ENCODE measurements at regions not wholly inside any gene's neighbourhood (a gene's known extent, or its start where the extent isn't known, plus 50 kb on each side); places are given as distances from the start of the nearest gene placed in this dataset.

- Mint-ChIP-seq H3K27me3 (ENCODE audit: insufficient read depth) (peaks cover 7% of the 10 kb centered on the region), H3K4me1 (ENCODE audit: low read depth) (no peaks in the 10 kb centered on the region), H3K27ac (no peak overlapping the region), H3K9me3 (no peaks in the 10 kb centered on the region), H3K4me3 (no peak overlapping the region), H3K36me3 (ENCODE audit: low read depth) (no peaks in the 10 kb centered on the region)
- intact Hi-C loops (cut with micrococcal nuclease), result no loop called here
- DNase-seq (ENCODE audit: low spot score), result no peak
Observed at GRCh38 chr9:32331240-32331639, 53.2 kb upstream of the ACO1 start.

DNA sequence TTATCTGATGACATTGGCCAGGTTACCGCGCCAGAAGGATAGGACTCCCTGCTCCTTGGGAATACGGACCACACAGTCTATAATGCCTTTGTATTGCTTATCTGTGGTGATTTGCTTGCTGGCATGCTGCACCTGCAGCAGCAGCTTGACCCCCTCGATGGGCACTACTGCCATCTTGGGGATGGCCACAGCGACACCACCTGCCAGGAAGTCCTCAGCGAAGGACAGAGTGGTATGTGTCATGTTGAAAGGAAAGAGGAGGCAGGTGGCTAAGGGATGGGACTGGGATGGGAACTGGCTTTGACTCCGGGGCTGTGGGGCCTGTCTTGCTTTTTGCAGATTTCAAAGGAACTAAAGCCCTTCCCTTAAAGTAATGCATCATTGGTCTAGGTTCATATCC is 50.3 kb upstream of the ACO1 start:
- no peaks in the 10 kb centered on the region for H3K9me3 Mint-ChIP-seq
- H3K4me1 Mint-ChIP-seq (ENCODE audit: low read depth), result peaks cover under 1% of the 10 kb centered on the region
- H3K36me3 Mint-ChIP-seq (ENCODE audit: low read depth), result no peaks in the 10 kb centered on the region
- H3K27me3 Mint-ChIP-seq (ENCODE audit: insufficient read depth), result peaks cover 3% of the 10 kb centered on the region
- intact Hi-C loops (cut with micrococcal nuclease), result no loop called here
- no peak for DNase-seq (ENCODE audit: low spot score)
- no peak overlapping the region for H3K27ac Mint-ChIP-seq
- no peak overlapping the region for H3K4me3 Mint-ChIP-seq
